ENCODE measurements at regions not wholly inside any gene's neighbourhood (a gene's known extent, or its start where the extent isn't known, plus 50 kb on each side); places are given as distances from the start of the nearest gene placed in this dataset.

DNA sequence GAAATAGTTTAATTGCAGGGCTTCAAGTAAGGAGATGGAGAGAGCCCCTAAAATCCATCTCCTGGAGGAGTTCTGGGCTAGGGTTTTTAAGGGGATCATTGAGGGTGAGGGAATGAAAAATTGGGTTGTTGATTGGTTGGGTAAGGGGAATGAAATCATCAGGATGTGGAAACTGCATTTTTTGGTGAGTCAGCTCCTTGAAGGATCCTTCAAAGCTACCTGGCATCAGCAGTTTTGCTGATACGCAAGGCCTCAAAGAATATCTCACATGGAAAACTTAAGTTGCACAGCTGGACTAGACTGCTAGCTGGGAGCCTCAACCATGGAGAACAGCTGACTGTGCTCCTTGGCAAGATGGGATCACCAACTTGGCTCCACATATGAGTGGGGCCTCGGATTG is 136.7 kb downstream of the FGF10 start:
- no peak for DNase-seq (ENCODE audit: low spot score, unreplicated experiment)
- H3K27me3 Mint-ChIP-seq, result no peaks in the 10 kb centered on the region
- peaks cover 6% of the 10 kb centered on the region for H3K4me1 Mint-ChIP-seq (ENCODE audit: low read depth)
- H3K4me3 Mint-ChIP-seq (ENCODE audit: low read depth), result no peak overlapping the region
- no peaks in the 10 kb centered on the region for H3K36me3 Mint-ChIP-seq (ENCODE audit: insufficient read depth)
- no peak overlapping the region for H3K27ac Mint-ChIP-seq
- no peaks in the 10 kb centered on the region for H3K9me3 Mint-ChIP-seq (ENCODE audit: low read depth)
- TF ChIP-seq, protein P1, sequence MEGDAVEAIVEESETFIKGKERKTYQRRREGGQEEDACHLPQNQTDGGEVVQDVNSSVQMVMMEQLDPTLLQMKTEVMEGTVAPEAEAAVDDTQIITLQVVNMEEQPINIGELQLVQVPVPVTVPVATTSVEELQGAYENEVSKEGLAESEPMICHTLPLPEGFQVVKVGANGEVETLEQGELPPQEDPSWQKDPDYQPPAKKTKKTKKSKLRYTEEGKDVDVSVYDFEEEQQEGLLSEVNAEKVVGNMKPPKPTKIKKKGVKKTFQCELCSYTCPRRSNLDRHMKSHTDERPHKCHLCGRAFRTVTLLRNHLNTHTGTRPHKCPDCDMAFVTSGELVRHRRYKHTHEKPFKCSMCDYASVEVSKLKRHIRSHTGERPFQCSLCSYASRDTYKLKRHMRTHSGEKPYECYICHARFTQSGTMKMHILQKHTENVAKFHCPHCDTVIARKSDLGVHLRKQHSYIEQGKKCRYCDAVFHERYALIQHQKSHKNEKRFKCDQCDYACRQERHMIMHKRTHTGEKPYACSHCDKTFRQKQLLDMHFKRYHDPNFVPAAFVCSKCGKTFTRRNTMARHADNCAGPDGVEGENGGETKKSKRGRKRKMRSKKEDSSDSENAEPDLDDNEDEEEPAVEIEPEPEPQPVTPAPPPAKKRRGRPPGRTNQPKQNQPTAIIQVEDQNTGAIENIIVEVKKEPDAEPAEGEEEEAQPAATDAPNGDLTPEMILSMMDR (IDR thresholded peaks at IDR 0.05; ENCODE audit: unreplicated experiment), result no peak

DNA sequence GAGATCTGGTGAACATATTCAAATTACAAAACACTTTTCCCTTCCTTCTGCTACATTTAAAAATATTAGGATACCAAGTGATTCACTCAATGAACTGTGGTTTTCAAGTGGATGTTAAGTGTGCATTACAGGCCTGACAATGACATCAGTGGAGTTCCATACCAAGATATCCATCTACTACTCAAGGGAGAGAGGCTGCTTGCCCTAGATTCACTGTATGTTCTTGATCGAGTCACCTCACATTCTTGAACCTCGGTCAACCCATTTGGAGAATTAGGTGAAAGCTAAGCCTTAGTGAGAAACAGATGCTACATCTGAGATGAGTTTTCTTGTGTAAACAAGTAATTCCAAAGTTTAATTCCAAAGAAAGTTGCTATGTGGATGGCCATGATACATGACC is 142.2 kb downstream of the FGF10 start:
- no peaks in the 10 kb centered on the region for H3K9me3 Mint-ChIP-seq (ENCODE audit: low read depth)

DNA sequence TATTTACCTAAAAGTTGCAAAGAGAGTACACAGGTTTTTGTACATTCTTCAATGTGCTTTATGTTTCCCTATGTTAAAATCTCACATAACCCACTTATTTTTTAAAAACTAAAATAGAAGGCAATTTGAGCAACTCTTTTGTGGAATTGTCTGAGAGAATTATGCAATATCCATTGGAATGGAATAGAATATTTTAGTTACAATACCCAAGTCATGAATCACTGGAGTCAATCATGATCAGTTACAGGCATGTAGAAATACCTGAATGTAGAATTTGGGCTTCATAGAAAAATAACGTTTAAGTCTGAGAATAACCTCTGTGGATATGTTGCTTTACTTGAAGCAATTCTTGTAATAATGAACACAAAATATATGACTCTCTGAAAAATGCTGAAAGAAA is 143.3 kb downstream of the FGF10 start:
- H3K27me3 Mint-ChIP-seq, result no peaks in the 10 kb centered on the region
- H3K4me3 Mint-ChIP-seq (ENCODE audit: low read depth), result no peak overlapping the region
- H3K9me3 Mint-ChIP-seq (ENCODE audit: low read depth), result no peaks in the 10 kb centered on the region
- no peak for DNase-seq (ENCODE audit: low spot score, unreplicated experiment)
- H3K4me1 Mint-ChIP-seq (ENCODE audit: low read depth), result no peaks in the 10 kb centered on the region
- TF ChIP-seq, protein P1 (IDR thresholded peaks at IDR 0.05; ENCODE audit: unreplicated experiment), result no peak
- no peaks in the 10 kb centered on the region for H3K36me3 Mint-ChIP-seq (ENCODE audit: insufficient read depth)
- H3K27ac Mint-ChIP-seq, result no peak overlapping the region

More for the DNA sequence above, 142.2 kb downstream of the FGF10 start:
- no peaks in the 10 kb centered on the region for H3K36me3 Mint-ChIP-seq (ENCODE audit: insufficient read depth)
- no peak for DNase-seq (ENCODE audit: low spot score, unreplicated experiment)
- TF ChIP-seq, protein P1 (IDR thresholded peaks at IDR 0.05; ENCODE audit: unreplicated experiment), result no peak
- H3K4me1 Mint-ChIP-seq (ENCODE audit: low read depth), result no peaks in the 10 kb centered on the region
- H3K4me3 Mint-ChIP-seq (ENCODE audit: low read depth), result no peak overlapping the region
- no peak overlapping the region for H3K27ac Mint-ChIP-seq
- no peaks in the 10 kb centered on the region for H3K27me3 Mint-ChIP-seq

DNA sequence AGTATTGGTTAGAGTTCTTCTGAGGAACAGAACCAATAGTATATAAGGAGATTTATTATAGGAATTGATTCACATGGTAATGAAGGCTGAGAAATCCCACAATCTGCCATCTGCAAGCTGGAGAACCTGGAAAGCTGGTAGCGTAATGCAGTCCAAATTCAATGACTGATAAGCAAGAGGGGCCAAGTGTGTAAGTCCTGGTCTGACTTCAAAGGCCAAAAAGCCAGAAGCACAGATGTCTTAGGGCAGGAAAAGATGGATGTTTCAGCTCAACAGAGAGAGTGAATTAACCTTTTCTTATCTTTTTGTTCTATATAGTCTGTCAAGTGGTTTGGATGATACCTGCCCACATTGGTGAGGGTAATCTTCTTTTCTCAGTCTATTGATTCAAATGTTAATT is 146.4 kb downstream of the FGF10 start:
- H3K27ac Mint-ChIP-seq, result no peak overlapping the region
- no peak for DNase-seq (ENCODE audit: low spot score, unreplicated experiment)
- peaks cover 16% of the 10 kb centered on the region for H3K27me3 Mint-ChIP-seq
- TF ChIP-seq, protein P1 (IDR thresholded peaks at IDR 0.05; ENCODE audit: unreplicated experiment), result no peak
- H3K9me3 Mint-ChIP-seq (ENCODE audit: low read depth), result no peaks in the 10 kb centered on the region
- H3K36me3 Mint-ChIP-seq (ENCODE audit: insufficient read depth), result no peaks in the 10 kb centered on the region
- no peak overlapping the region for H3K4me3 Mint-ChIP-seq (ENCODE audit: low read depth)
- H3K4me1 Mint-ChIP-seq (ENCODE audit: low read depth), result peaks cover 10% of the 10 kb centered on the region

DNA sequence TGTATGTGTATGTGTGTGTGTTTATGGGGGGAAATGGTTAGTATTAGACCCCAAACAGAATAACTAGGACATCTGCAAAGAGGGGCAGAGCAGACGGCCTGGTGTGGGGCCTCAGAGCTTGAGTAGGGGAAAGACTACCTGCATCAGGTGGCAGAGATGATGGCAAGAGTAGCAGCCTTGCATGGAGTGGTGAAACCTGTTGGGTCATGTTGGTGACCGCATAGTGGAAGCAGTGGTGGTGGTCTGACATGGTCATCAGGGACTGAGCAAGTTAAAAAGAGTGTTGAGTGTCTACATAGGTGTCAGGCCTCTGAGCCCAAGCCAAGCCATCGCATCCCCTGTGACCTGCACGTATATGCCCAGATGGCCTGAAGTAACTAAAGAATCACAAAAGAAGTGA is 153.2 kb downstream of the FGF10 start:
- DNase-seq (ENCODE audit: low spot score, unreplicated experiment), result no peak
- no peaks in the 10 kb centered on the region for H3K36me3 Mint-ChIP-seq (ENCODE audit: insufficient read depth)
- H3K27me3 Mint-ChIP-seq, result peaks cover 23% of the 10 kb centered on the region
- H3K4me3 Mint-ChIP-seq (ENCODE audit: low read depth), result no peak overlapping the region
- no peak overlapping the region for H3K27ac Mint-ChIP-seq
- peaks cover 2% of the 10 kb centered on the region for H3K9me3 Mint-ChIP-seq (ENCODE audit: low read depth)
- H3K4me1 Mint-ChIP-seq (ENCODE audit: low read depth), result peaks cover 10% of the 10 kb centered on the region
- TF ChIP-seq, protein P1 (IDR thresholded peaks at IDR 0.05; ENCODE audit: unreplicated experiment), result no peak
